ENCODE measurements at regions not wholly inside any gene's neighbourhood (a gene's known extent, or its start where the extent isn't known, plus 50 kb on each side); places are given as distances from the start of the nearest gene placed in this dataset.

GRCh38 chr16:74202009-74202408 lies 94.6 kb upstream of the PSMD7 start:
- TF ChIP-seq YY1 (IDR thresholded peaks at IDR 0.05; ENCODE audit: extremely low read depth, insufficient replicate concordance, low read depth, low read length) = no peak
- TF ChIP-seq, protein P1, sequence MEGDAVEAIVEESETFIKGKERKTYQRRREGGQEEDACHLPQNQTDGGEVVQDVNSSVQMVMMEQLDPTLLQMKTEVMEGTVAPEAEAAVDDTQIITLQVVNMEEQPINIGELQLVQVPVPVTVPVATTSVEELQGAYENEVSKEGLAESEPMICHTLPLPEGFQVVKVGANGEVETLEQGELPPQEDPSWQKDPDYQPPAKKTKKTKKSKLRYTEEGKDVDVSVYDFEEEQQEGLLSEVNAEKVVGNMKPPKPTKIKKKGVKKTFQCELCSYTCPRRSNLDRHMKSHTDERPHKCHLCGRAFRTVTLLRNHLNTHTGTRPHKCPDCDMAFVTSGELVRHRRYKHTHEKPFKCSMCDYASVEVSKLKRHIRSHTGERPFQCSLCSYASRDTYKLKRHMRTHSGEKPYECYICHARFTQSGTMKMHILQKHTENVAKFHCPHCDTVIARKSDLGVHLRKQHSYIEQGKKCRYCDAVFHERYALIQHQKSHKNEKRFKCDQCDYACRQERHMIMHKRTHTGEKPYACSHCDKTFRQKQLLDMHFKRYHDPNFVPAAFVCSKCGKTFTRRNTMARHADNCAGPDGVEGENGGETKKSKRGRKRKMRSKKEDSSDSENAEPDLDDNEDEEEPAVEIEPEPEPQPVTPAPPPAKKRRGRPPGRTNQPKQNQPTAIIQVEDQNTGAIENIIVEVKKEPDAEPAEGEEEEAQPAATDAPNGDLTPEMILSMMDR (IDR thresholded peaks at IDR 0.05 in 2 of 3, conservative IDR thresholded peaks at IDR 0.05 in 1 of 3; ENCODE audit: borderline replicate concordance in 1 of 3, insufficient read depth in 1 of 3, low read depth in 2 of 3, low read length in 2 of 3) = no peak
- no peak for TF ChIP-seq POLR2A (IDR thresholded peaks at IDR 0.05; ENCODE audit: borderline replicate concordance, extremely low read depth, insufficient read depth, insufficient read length)
- TF ChIP-seq EGR1 (IDR thresholded peaks at IDR 0.05; ENCODE audit: low read depth) = no peak
- no peak for TF ChIP-seq MAX (IDR thresholded peaks at IDR 0.05)
- TF ChIP-seq EZH2phosphoT487 (IDR thresholded peaks at IDR 0.05; ENCODE audit: borderline replicate concordance) = no peak
- no peak for TF ChIP-seq EZH2 (IDR thresholded peaks at IDR 0.05)
- no peak for TF ChIP-seq SP1 (IDR thresholded peaks at IDR 0.05; ENCODE audit: low read depth)
- TF ChIP-seq, protein P2, sequence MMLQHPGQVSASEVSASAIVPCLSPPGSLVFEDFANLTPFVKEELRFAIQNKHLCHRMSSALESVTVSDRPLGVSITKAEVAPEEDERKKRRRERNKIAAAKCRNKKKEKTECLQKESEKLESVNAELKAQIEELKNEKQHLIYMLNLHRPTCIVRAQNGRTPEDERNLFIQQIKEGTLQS (IDR thresholded peaks at IDR 0.05) = no peak
- no peak for TF ChIP-seq SIN3A (IDR thresholded peaks at IDR 0.05; ENCODE audit: low read depth)
